Activated T-cell treated with anti-CD3 and anti-CD28 coated beads, Interleukin-2, amount 50 U/mL, for 72 hours (primary cell): ENCODE measurements at regions not wholly inside any gene's neighbourhood (a gene's known extent, or its start where the extent isn't known, plus 50 kb on each side); places are given as distances from the start of the nearest gene placed in this dataset.

Experiments used
- ATAC-seq, 2 donors: fragments of 150-1000 bp; cut with Tn5 transposase; replicated peaks in 1 of 2; 2 replicates each; pipeline ENCODE4 v1.10.0; 2021; ENCODE audit warnings: moderate library complexity in 2 of 2, mild to moderate bottlenecking in 1 of 2
- DNase-seq, 2 donors: peaks; one replicate each; pipeline ENCODE4 v3.0.0; 2021 to 2022; ENCODE audit warnings: mixed read lengths in 1 of 2
- H3K27ac Mint-ChIP-seq: one replicate; pipeline ENCODE4 v1.8.0; 2022; ENCODE audit warnings: mild to moderate bottlenecking, moderate library complexity, mixed read lengths
- H3K27me3 Mint-ChIP-seq: one replicate; pipeline ENCODE4 v1.8.0; 2022; ENCODE audit warnings: low read depth, mixed read lengths
- H3K36me3 Mint-ChIP-seq, 2 donors: one replicate each; pipeline ENCODE4 v1.8.0; 2022; ENCODE audit warnings: mixed read lengths in 2 of 2, mild to moderate bottlenecking in 1 of 2; ENCODE audit not compliant: insufficient read depth in 2 of 2
- H3K4me1 Mint-ChIP-seq: one replicate; pipeline ENCODE4 v1.8.0; 2022; ENCODE audit warnings: low read depth, mixed read lengths
- H3K4me3 Mint-ChIP-seq, 2 donors: one replicate each; pipeline ENCODE4 v1.8.0; 2022; ENCODE audit warnings: mild to moderate bottlenecking in 2 of 2, mixed read lengths in 2 of 2, moderate library complexity in 2 of 2
- H3K9me3 Mint-ChIP-seq, 2 donors: one replicate each; pipeline ENCODE4 v1.8.0; 2022; ENCODE audit warnings: mixed read lengths in 2 of 2

- Mint-ChIP-seq H3K4me3 (no peak overlapping the region), H3K36me3 (no peaks in the 10 kb centered on the region), H3K27ac (no peak overlapping the region), H3K4me1 (no peaks in the 10 kb centered on the region), H3K9me3 (peaks cover 1 to 4% of the 10 kb centered on the region in 2 donors), H3K27me3 (no peaks in the 10 kb centered on the region)
- ATAC-seq (no peak), DNase-seq (no peak)
Measured at GRCh38 chr5:12017007-12017406, 112.8 kb upstream of the CTNND2 start.

GRCh38 chr5:12016159-12016746 lies 112.0 kb upstream of the CTNND2 start:
- DNase-seq (no peak), ATAC-seq (no peak)
- no peaks in the 10 kb centered on the region for H3K4me1 Mint-ChIP-seq
- H3K36me3 Mint-ChIP-seq, result no peaks in the 10 kb centered on the region
- no peak overlapping the region for H3K4me3 Mint-ChIP-seq
- no peak overlapping the region for H3K27ac Mint-ChIP-seq
- H3K9me3 Mint-ChIP-seq, result peaks cover 1 to 4% of the 10 kb centered on the region in 2 donors
- no peaks in the 10 kb centered on the region for H3K27me3 Mint-ChIP-seq

GRCh38 chr5:12013351-12013750 lies 109.1 kb upstream of the CTNND2 start:
- no peaks in the 10 kb centered on the region for H3K4me1 Mint-ChIP-seq
- peaks cover 7 to 8% of the 10 kb centered on the region in 2 donors for H3K9me3 Mint-ChIP-seq
- DNase-seq (no peak), ATAC-seq (no peak)
- no peak overlapping the region for H3K4me3 Mint-ChIP-seq
- H3K27me3 Mint-ChIP-seq, result no peaks in the 10 kb centered on the region
- no peak overlapping the region for H3K27ac Mint-ChIP-seq
- no peaks in the 10 kb centered on the region for H3K36me3 Mint-ChIP-seq

GRCh38 chr5:12003680-12004079 lies 99.4 kb upstream of the CTNND2 start:
- H3K27ac Mint-ChIP-seq, result no peak overlapping the region
- H3K27me3 Mint-ChIP-seq, result no peaks in the 10 kb centered on the region
- H3K4me1 Mint-ChIP-seq, result no peaks in the 10 kb centered on the region
- peaks cover 0 to 3% of the 10 kb centered on the region in 2 donors for H3K9me3 Mint-ChIP-seq
- H3K4me3 Mint-ChIP-seq, result no peak overlapping the region
- H3K36me3 Mint-ChIP-seq, result peaks cover 0 to 1% of the 10 kb centered on the region in 2 donors
- DNase-seq (no peak), ATAC-seq (no peak)

- Mint-ChIP-seq H3K9me3 (peaks cover 3 to 7% of the 10 kb centered on the region in 2 donors), H3K27ac (no peak overlapping the region), H3K4me1 (no peaks in the 10 kb centered on the region), H3K27me3 (no peaks in the 10 kb centered on the region), H3K36me3 (peaks cover 0 to 1% of the 10 kb centered on the region in 2 donors), H3K4me3 (no peak overlapping the region)
- DNase-seq, result no peak
- ATAC-seq, result no peak
Measured at GRCh38 chr5:11998397-11998796, 94.2 kb upstream of the CTNND2 start.

GRCh38 chr5:11997942-11998341 lies 93.7 kb upstream of the CTNND2 start:
- H3K27me3 Mint-ChIP-seq, result no peaks in the 10 kb centered on the region
- no peaks in the 10 kb centered on the region for H3K36me3 Mint-ChIP-seq

GRCh38 chr5:11992518-11992917 lies 88.3 kb upstream of the CTNND2 start:
- ATAC-seq (no peak), DNase-seq (no peak)
- H3K27me3 Mint-ChIP-seq, result no peaks in the 10 kb centered on the region
- no peak overlapping the region for H3K27ac Mint-ChIP-seq
- no peaks in the 10 kb centered on the region for H3K4me1 Mint-ChIP-seq
- no peak overlapping the region for H3K4me3 Mint-ChIP-seq
- H3K36me3 Mint-ChIP-seq, result no peaks in the 10 kb centered on the region
- H3K9me3 Mint-ChIP-seq, result peaks cover 4 to 12% of the 10 kb centered on the region in 2 donors

More at GRCh38 chr5:11997942-11998341, 93.7 kb upstream of the CTNND2 start:
- Mint-ChIP-seq H3K4me1 (no peaks in the 10 kb centered on the region), H3K4me3 (no peak overlapping the region), H3K9me3 (peaks cover 3 to 7% of the 10 kb centered on the region in 2 donors), H3K27ac (no peak overlapping the region)
- DNase-seq (no peak), ATAC-seq (no peak)

GRCh38 chr5:11985993-11986392 lies 81.7 kb upstream of the CTNND2 start:
- no peaks in the 10 kb centered on the region for H3K36me3 Mint-ChIP-seq
- DNase-seq (no peak), ATAC-seq (no peak)
- no peaks in the 10 kb centered on the region for H3K4me1 Mint-ChIP-seq
- no peak overlapping the region for H3K4me3 Mint-ChIP-seq
- no peaks in the 10 kb centered on the region for H3K27me3 Mint-ChIP-seq
- no peak overlapping the region for H3K27ac Mint-ChIP-seq
- peaks cover 5% of the 10 kb centered on the region in 2 donors for H3K9me3 Mint-ChIP-seq

- no peak overlapping the region for H3K27ac Mint-ChIP-seq
- no peaks in the 10 kb centered on the region for H3K4me1 Mint-ChIP-seq
Measured at GRCh38 chr5:11984196-11984595, 80.0 kb upstream of the CTNND2 start.

GRCh38 chr5:11981986-11982385 lies 77.7 kb upstream of the CTNND2 start:
- no peak for DNase-seq
- peaks cover 2 to 5% of the 10 kb centered on the region in 2 donors for H3K9me3 Mint-ChIP-seq
- H3K27me3 Mint-ChIP-seq, result no peaks in the 10 kb centered on the region
- peaks cover 0 to 2% of the 10 kb centered on the region in 2 donors for H3K36me3 Mint-ChIP-seq
- no peak overlapping the region for H3K4me3 Mint-ChIP-seq
- no peak for ATAC-seq
- H3K4me1 Mint-ChIP-seq, result no peaks in the 10 kb centered on the region
- H3K27ac Mint-ChIP-seq, result no peak overlapping the region

More at GRCh38 chr5:11984196-11984595, 80.0 kb upstream of the CTNND2 start:
- no peak for DNase-seq
- H3K27me3 Mint-ChIP-seq, result no peaks in the 10 kb centered on the region
- H3K36me3 Mint-ChIP-seq, result peaks cover 0 to 2% of the 10 kb centered on the region in 2 donors
- no peak for ATAC-seq
- peaks cover 2 to 5% of the 10 kb centered on the region in 2 donors for H3K9me3 Mint-ChIP-seq
- H3K4me3 Mint-ChIP-seq, result no peak overlapping the region

- DNase-seq (no peak), ATAC-seq (no peak)
- no peak overlapping the region for H3K27ac Mint-ChIP-seq
- H3K9me3 Mint-ChIP-seq, result no peaks in the 10 kb centered on the region
- no peaks in the 10 kb centered on the region for H3K27me3 Mint-ChIP-seq
- no peak overlapping the region for H3K4me3 Mint-ChIP-seq
- no peaks in the 10 kb centered on the region for H3K4me1 Mint-ChIP-seq
- peaks cover 0 to 2% of the 10 kb centered on the region in 2 donors for H3K36me3 Mint-ChIP-seq
Measured at GRCh38 chr5:11977904-11978303, 73.7 kb upstream of the CTNND2 start.

- Mint-ChIP-seq H3K4me1 (no peaks in the 10 kb centered on the region), H3K36me3 (no peaks in the 10 kb centered on the region), H3K27me3 (no peaks in the 10 kb centered on the region), H3K9me3 (peaks cover 0 to 3% of the 10 kb centered on the region in 2 donors), H3K27ac (no peak overlapping the region), H3K4me3 (no peak overlapping the region)
- ATAC-seq (no peak), DNase-seq (no peak)
Measured at GRCh38 chr5:11973469-11973868, 69.2 kb upstream of the CTNND2 start.

- Mint-ChIP-seq H3K27ac (no peak overlapping the region), H3K4me3 (no peak overlapping the region), H3K27me3 (no peaks in the 10 kb centered on the region), H3K36me3 (no peaks in the 10 kb centered on the region), H3K4me1 (no peaks in the 10 kb centered on the region), H3K9me3 (peaks cover 0 to 2% of the 10 kb centered on the region in 2 donors)
- ATAC-seq (no peak), DNase-seq (no peak)
Measured at GRCh38 chr5:11963227-11963626, 59.0 kb upstream of the CTNND2 start.

- Mint-ChIP-seq H3K4me1 (no peaks in the 10 kb centered on the region), H3K36me3 (no peaks in the 10 kb centered on the region), H3K27ac (no peak overlapping the region), H3K27me3 (no peaks in the 10 kb centered on the region), H3K4me3 (no peak overlapping the region), H3K9me3 (peaks cover 0 to 2% of the 10 kb centered on the region in 2 donors)
- ATAC-seq, result no peak
- no peak for DNase-seq
Measured at GRCh38 chr5:11962122-11962521, 57.9 kb upstream of the CTNND2 start.
